GM23248 (cell line): ENCODE measurements at regions not wholly inside any gene's neighbourhood (a gene's known extent, or its start where the extent isn't known, plus 50 kb on each side); places are given as distances from the start of the nearest gene placed in this dataset.
A peak's percentile ranks its signal among the peaks of the same experiment; 100 is the strongest.
"Not testable (repeated sequence)": the region's sequence is repeated elsewhere in the genome, so short reads cannot be mapped to it uniquely, and the experiment has no call there.

Experiments
- DNase-seq: peaks from one replicate; pipeline ENCODE4 v3.0.0-alpha.2; 2015
- H2AFZ ChIP-seq: fragments of 200-600 bp; sonication (generic); 2 replicates; pipeline ENCODE4 v1.6.1; 2016; ENCODE audit warnings: antibody characterized with exemption
- H3F3A ChIP-seq: fragments of 200-600 bp; sonication (generic); 2 replicates; pipeline ENCODE4 v1.6.1; 2016; ENCODE audit warnings: mild to moderate bottlenecking, antibody characterized with exemption, mixed run types; ENCODE audit not compliant: insufficient read depth
- H3K27ac ChIP-seq: fragments of 200-600 bp; sonication (generic); 2 replicates; pipeline ENCODE4 v1.5.1; 2016; ENCODE audit warnings: mild to moderate bottlenecking
- H3K27me3 ChIP-seq: fragments of 200-600 bp; sonication (generic); replicated peaks from 2 replicates; pipeline ENCODE4 v1.6.1; 2016; ENCODE audit warnings: mild to moderate bottlenecking; ENCODE audit not compliant: insufficient read depth
- H3K36me3 ChIP-seq: fragments of 200-600 bp; sonication (generic); 2 replicates; pipeline ENCODE4 v1.6.1; 2016; ENCODE audit warnings: low read depth, mild to moderate bottlenecking
- H3K4me1 ChIP-seq: fragments of 200-600 bp; sonication (generic); 2 replicates; pipeline ENCODE4 v1.6.1; 2016; ENCODE audit warnings: mild to moderate bottlenecking; ENCODE audit not compliant: insufficient read depth
- H3K4me2 ChIP-seq: fragments of 200-600 bp; sonication (generic); one replicate; pipeline ENCODE4 v1.6.1; 2016; ENCODE audit warnings: mild to moderate bottlenecking; ENCODE audit not compliant: unreplicated experiment
- H3K4me3 ChIP-seq: fragments of 200-600 bp; sonication (generic); 2 replicates; pipeline ENCODE4 v1.5.1; 2016; ENCODE audit warnings: mild to moderate bottlenecking
- H3K79me2 ChIP-seq: fragments of 200-600 bp; sonication (generic); 2 replicates; pipeline ENCODE4 v1.6.1; 2016; ENCODE audit warnings: mild to moderate bottlenecking; ENCODE audit not compliant: insufficient read depth
- H3K9ac ChIP-seq: fragments of 200-600 bp; sonication (generic); 2 replicates; pipeline ENCODE4 v1.6.1; 2016; ENCODE audit warnings: mild to moderate bottlenecking
- H3K9me2 ChIP-seq: fragments of 200-600 bp; sonication (generic); 2 replicates; pipeline ENCODE4 v1.6.1; 2016; ENCODE audit warnings: mixed run types, mild to moderate bottlenecking, moderate library complexity; ENCODE audit not compliant: insufficient read depth
- H3K9me3 ChIP-seq: fragments of 200-600 bp; sonication (generic); one replicate; pipeline ENCODE4 v1.6.1; 2017; ENCODE audit warnings: low read depth
- H4K20me1 ChIP-seq: fragments of 200-600 bp; sonication (generic); 2 replicates; pipeline ENCODE4 v1.6.0; 2016; ENCODE audit not compliant: insufficient read depth
- EZH2 ChIP-seq: fragments of 200-600 bp; sonication (generic); IDR thresholded peaks from 2 replicates; pipeline ENCODE4 v1.6.1; 2018; ENCODE audit warnings: antibody characterized with exemption, mild to moderate bottlenecking; ENCODE audit not compliant: insufficient read depth, poor library complexity, severe bottlenecking
- EZH2phosphoT487 ChIP-seq: fragments of 200-600 bp; sonication (generic); IDR thresholded peaks from 2 replicates; pipeline ENCODE4 v1.6.1; 2018; ENCODE audit warnings: antibody characterized with exemption, moderate library complexity, mild to moderate bottlenecking, low read depth; ENCODE audit not compliant: insufficient read depth
- WGBS, 2 experiments: methylation state at CpG; one replicate each; pipeline ENCODE4 v1.1.6; 2015 to 2017; ENCODE audit warnings: low lambda C conversion rate in 2 of 2, low coverage in 1 of 2; ENCODE audit errors: missing lambda C conversion rate in 2 of 2; 5-methylcytosine and 5-hydroxymethylcytosine counted together
- in situ Hi-C: fragments of 300-500 bp; cut with MboI; formaldehyde crosslinking; loops from 2 replicates; pipeline ENCODE4 v1.15.0; 2020

- Histone ChIP-seq H2AFZ (peak overlapping the region; percentile 84), H3K9me2 (no peaks in the 10 kb centered on the region), H3K27ac (peak overlapping the region; percentile 37), H3K9me3 (no peaks in the 10 kb centered on the region), H3K4me2 (peak overlapping the region; percentile 80), H3K79me2 (no peaks in the 10 kb centered on the region), H4K20me1 (no peaks in the 10 kb centered on the region), H3K9ac (peak overlapping the region; percentile 57), H3K36me3 (no peaks in the 10 kb centered on the region), H3K4me3 (peak overlapping the region; percentile 49), H3K27me3 (no peaks in the 10 kb centered on the region), H3K4me1 (peaks cover 14% of the 10 kb centered on the region), H3F3A (peaks cover 6% of the 10 kb centered on the region; the same call in 1 of the 2 replicates)
- in situ Hi-C loops = no loop called here
- WGBS, 2 experiments = 6 to 7% methylated on average over 29 of the region's 29 CpGs
- TF ChIP-seq EZH2 (no peak), EZH2phosphoT487 (no peak)
- DNase-seq = peak; percentile 81
Measured at GRCh38 chr17:19470530-19471261, 59.7 kb downstream of the RNF112 start.

GRCh38 chr17:19474405-19474804 is 59.2 kb upstream of the SLC47A1 start:
- H4K20me1 ChIP-seq = not testable (repeated sequence)

DNA sequence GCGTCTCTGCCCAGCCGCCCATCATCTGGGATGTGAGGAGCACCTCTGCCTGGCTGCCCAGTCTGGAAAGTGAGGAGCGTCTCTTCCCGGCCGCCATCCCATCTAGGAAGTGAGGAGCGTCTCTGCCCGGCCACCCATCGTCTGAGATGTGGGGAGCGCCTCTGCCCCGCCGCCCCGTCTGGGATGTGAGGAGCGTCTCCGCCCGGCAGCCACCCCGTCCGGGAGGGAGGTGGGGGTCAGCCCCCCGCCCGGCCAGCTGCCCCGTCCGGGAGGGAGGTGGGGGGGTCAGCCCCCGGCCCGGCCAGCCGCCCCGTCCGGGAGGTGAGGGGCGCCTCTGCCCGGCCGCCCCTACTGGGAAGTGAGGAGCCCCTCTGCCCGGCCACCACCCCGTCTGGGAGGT is 57.9 kb upstream of the SLC47A1 start:
- H3K9me2 ChIP-seq, H3K27ac ChIP-seq, H2AFZ ChIP-seq, H3K4me2 ChIP-seq, in situ Hi-C loops, H3F3A ChIP-seq, H3K9ac ChIP-seq, H3K27me3 ChIP-seq, H3K9me3 ChIP-seq, H3K79me2 ChIP-seq, H3K36me3 ChIP-seq, DNase-seq, H4K20me1 ChIP-seq, H3K4me1 ChIP-seq, H3K4me3 ChIP-seq: not testable (repeated sequence)
- WGBS, 2 experiments = 88 to 89% methylated on average over 5 to 23 of the region's 31 CpGs

More at GRCh38 chr17:19474405-19474804, 59.2 kb upstream of the SLC47A1 start:
- WGBS, 2 experiments = 62 to 78% methylated on average over 3 of the region's 3 CpGs
- H3K27me3 ChIP-seq, H3K9me3 ChIP-seq, H3K9me2 ChIP-seq, H3K79me2 ChIP-seq, H3K9ac ChIP-seq, H3K4me2 ChIP-seq, H3K36me3 ChIP-seq, H3K27ac ChIP-seq, H3F3A ChIP-seq, H3K4me3 ChIP-seq, DNase-seq, H2AFZ ChIP-seq, in situ Hi-C loops: not testable (repeated sequence)
- H3K4me1 ChIP-seq = peaks cover 14% of the 10 kb centered on the region

DNA sequence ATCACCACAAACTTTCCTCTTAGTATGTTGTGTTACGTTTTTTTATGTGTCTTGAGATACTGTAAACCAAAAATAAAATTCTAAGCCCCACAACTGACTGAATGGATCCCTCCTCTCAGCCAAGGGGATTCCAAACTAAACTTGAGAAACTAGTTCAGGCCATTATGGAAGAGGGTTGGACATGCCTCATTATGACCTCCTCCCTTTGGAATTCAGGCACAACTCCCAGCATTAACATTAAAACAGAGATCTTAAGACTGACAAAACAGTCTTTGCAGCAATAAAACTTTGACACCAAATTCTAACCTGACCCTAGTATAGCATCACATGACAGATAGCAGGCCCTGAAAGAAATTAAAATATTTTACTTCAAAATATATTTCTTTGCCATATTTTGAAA is 51.1 kb upstream of the SLC47A1 start:
- Histone ChIP-seq H3K36me3 (no peaks in the 10 kb centered on the region), H3K4me2 (peak overlapping the region; percentile 10), H3K4me3 (no peak overlapping the region), H3K27me3 (no peaks in the 10 kb centered on the region), H3F3A (peaks cover 16% of the 10 kb centered on the region), H3K27ac (no peak overlapping the region), H3K9me3 (no peaks in the 10 kb centered on the region), H3K79me2 (no peaks in the 10 kb centered on the region), H3K9me2 (no peaks in the 10 kb centered on the region), H3K9ac (no peak overlapping the region), H4K20me1 (no peaks in the 10 kb centered on the region), H2AFZ (no peak overlapping the region), H3K4me1 (peaks cover 13% of the 10 kb centered on the region)
- peak; percentile 63 for DNase-seq
- TF ChIP-seq EZH2phosphoT487 (no peak), EZH2 (no peak)
- in situ Hi-C loops = no loop called here
- 0% methylated on average over 1 of the region's 1 CpG for WGBS, 2 experiments
